Gastroesophageal sphincter (tissue), 4 donors: ENCODE measurements at regions not wholly inside any gene's neighbourhood (a gene's known extent, or its start where the extent isn't known, plus 50 kb on each side); places are given as distances from the start of the nearest gene placed in this dataset.

Source experiments
- ATAC-seq: fragments of 150-250 bp; one replicate; pipeline ENCODE4 v1.9.1; 2016; ENCODE audit warnings: mild to moderate bottlenecking, moderate library complexity
- H3K27ac ChIP-seq, 4 donors: fragments of 200-600 bp; sonication (generic) in 3 of 4; 1 replicate in 3 of 4; 2 replicates in 1 of 4; pipeline ENCODE4 v1.5.1; 2016 to 2019
- H3K27me3 ChIP-seq: fragments of 200-600 bp; sonication (generic); one replicate; pipeline ENCODE4 v1.5.1; 2019
- H3K36me3 ChIP-seq, 2 donors: fragments of 200-600 bp; sonication (generic); one replicate each; pipeline ENCODE4 v1.5.1; 2019; ENCODE audit warnings: control low read depth in 1 of 2
- H3K4me1 ChIP-seq, 3 donors: fragments of 200-600 bp; sonication (generic); 1 replicate in 2 of 3; 2 replicates in 1 of 3; pipeline ENCODE4 v1.5.1; 2016 to 2019; ENCODE audit warnings: control low read depth in 2 of 3
- H3K4me3 ChIP-seq, 2 donors: fragments of 200-600 bp; sonication (generic); one replicate each; pipeline ENCODE4 v1.5.1; 2019; ENCODE audit warnings: mild to moderate bottlenecking in 1 of 2, moderate library complexity in 1 of 2
- H3K9me3 ChIP-seq, 3 donors: fragments of 200-600 bp; sonication (generic); one replicate each; pipeline ENCODE4 v1.5.1; 2017 to 2019; ENCODE audit warnings: control low read depth in 2 of 3
- EP300 ChIP-seq: sonication (generic); formaldehyde crosslinking; IDR thresholded peaks from one replicate; pipeline ENCODE4 v1.6.1; 2017; ENCODE audit warnings: antibody characterized with exemption, mild to moderate bottlenecking
- POLR2A ChIP-seq, 2 donors: fragments of 450-650 bp; IDR thresholded peaks; one replicate each; pipeline ENCODE4 v1.6.1; 2017; ENCODE audit warnings: antibody characterized with exemption in 2 of 2, mild to moderate bottlenecking in 2 of 2, moderate library complexity in 1 of 2
- POLR2AphosphoS5 ChIP-seq: sonication (generic); formaldehyde crosslinking; IDR thresholded peaks from one replicate; pipeline ENCODE4 v1.6.1; 2017; ENCODE audit warnings: antibody characterized with exemption
- WGBS, 2 donors: methylation state at CpG; one replicate each; pipeline ENCODE4 v1.1.5; 2018; ENCODE audit warnings: low coverage in 1 of 2; 5-methylcytosine and 5-hydroxymethylcytosine counted together
- TF ChIP-seq, protein P1 (sequence below), 4 experiments: fragments of 200-600 bp in 2 of 4; fragments of 450-650 bp in 2 of 4; sonication (generic) in 1 of 4; IDR thresholded peaks; one replicate each; pipeline ENCODE4 v1.5.1; 2017 to 2019; ENCODE audit warnings: antibody characterized with exemption in 4 of 4, mild to moderate bottlenecking in 2 of 4, moderate library complexity in 2 of 4

DNA sequence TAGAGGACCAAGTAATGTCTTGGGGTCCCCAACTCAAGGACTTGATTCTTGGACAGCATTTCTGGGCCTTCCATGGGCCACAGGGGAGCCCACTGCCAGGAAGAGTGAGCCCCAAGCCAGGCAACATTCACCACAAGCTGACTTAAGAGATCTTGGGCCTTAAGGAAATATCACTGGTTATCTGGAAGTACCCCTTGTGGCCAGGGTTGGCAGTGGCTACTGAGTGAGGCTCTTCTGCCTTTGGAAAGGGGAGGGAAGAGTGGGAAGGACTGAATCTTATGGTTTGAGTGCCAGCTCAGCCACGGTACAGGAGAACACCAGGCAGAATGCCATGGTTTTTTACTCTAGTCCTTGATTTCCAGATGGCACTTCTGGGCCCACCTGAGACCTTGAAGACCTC, 228.9 kb upstream of the RGS18 start:
- TF ChIP-seq POLR2A (IDR thresholded peaks at IDR 0.05) (no peak), EP300 (no peak), POLR2AphosphoS5 (no peak)
- TF ChIP-seq, protein P1, sequence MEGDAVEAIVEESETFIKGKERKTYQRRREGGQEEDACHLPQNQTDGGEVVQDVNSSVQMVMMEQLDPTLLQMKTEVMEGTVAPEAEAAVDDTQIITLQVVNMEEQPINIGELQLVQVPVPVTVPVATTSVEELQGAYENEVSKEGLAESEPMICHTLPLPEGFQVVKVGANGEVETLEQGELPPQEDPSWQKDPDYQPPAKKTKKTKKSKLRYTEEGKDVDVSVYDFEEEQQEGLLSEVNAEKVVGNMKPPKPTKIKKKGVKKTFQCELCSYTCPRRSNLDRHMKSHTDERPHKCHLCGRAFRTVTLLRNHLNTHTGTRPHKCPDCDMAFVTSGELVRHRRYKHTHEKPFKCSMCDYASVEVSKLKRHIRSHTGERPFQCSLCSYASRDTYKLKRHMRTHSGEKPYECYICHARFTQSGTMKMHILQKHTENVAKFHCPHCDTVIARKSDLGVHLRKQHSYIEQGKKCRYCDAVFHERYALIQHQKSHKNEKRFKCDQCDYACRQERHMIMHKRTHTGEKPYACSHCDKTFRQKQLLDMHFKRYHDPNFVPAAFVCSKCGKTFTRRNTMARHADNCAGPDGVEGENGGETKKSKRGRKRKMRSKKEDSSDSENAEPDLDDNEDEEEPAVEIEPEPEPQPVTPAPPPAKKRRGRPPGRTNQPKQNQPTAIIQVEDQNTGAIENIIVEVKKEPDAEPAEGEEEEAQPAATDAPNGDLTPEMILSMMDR (IDR thresholded peaks at IDR 0.05), result no peak
- WGBS, 2 donors, result no CpG with 5 or more reads among the region's 1 CpG
- peaks cover 0 to 6% (median 0%) of the 10 kb centered on the region in 3 donors for H3K9me3 ChIP-seq
- H3K27ac ChIP-seq, result no peak overlapping the region
- no peaks in the 10 kb centered on the region for H3K27me3 ChIP-seq
- no peak for ATAC-seq
- H3K36me3 ChIP-seq, result no peaks in the 10 kb centered on the region
- H3K4me1 ChIP-seq, result no peaks in the 10 kb centered on the region
- H3K4me3 ChIP-seq, result no peak overlapping the region

DNA sequence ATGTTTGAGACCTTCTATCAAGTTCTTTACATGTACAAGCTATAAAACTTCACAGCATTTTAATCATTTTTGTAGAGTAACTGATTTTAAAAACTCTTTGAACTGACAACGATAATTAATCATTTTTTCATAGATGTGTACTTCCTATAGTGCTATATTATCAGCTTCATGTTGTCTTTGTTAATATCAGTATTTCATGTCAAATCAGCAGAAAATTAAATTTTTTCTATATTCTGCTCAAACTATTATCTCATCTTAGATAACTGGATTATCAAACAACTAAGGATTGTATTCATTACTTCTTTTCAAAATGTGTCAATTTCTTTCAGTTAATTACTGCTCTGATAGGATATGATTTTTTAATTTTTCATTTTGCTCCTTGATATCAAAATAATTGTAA, 214.6 kb upstream of the RGS18 start:
- Histone ChIP-seq H3K9me3 (no peaks in the 10 kb centered on the region), H3K4me1 (no peaks in the 10 kb centered on the region), H3K27ac (no peak overlapping the region), H3K27me3 (no peaks in the 10 kb centered on the region), H3K4me3 (no peak overlapping the region), H3K36me3 (no peaks in the 10 kb centered on the region)
- 89 to 100% methylated on average over 1 of the region's 1 CpG for WGBS, 2 donors
- TF ChIP-seq, protein P1 (IDR thresholded peaks at IDR 0.05), result no peak
- no peak for TF ChIP-seq EP300
- TF ChIP-seq POLR2AphosphoS5, result no peak
- TF ChIP-seq POLR2A (IDR thresholded peaks at IDR 0.05), result no peak
- no peak for ATAC-seq

DNA sequence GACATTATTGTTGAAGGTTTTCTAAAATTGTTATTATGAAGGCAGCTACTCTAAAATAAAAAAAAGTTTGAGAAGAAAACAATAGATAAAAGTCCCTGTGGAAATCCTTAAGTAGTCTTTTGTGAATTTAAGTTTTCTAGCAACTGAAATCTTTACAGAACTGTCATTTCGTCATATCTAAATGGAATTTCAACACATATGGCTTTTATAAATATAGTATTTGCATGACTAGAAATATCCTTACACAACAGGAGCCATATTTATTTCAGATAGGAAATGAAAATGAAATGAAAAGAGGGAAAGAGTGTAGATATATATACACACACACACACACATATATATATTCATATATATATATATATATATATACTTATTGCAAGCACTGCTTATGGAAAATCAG, 204.7 kb upstream of the RGS18 start:
- no peak for ATAC-seq
- no peaks in the 10 kb centered on the region for H3K36me3 ChIP-seq
- H3K4me1 ChIP-seq, result no peaks in the 10 kb centered on the region
- H3K27me3 ChIP-seq, result no peaks in the 10 kb centered on the region
- H3K4me3 ChIP-seq, result no peak overlapping the region
- no peak overlapping the region for H3K27ac ChIP-seq
- 68 to 73% methylated on average over 1 of the region's 1 CpG for WGBS, 2 donors
- no peaks in the 10 kb centered on the region for H3K9me3 ChIP-seq
- TF ChIP-seq, protein P1 (IDR thresholded peaks at IDR 0.05), result no peak
- TF ChIP-seq EP300 (no peak), POLR2AphosphoS5 (no peak), POLR2A (IDR thresholded peaks at IDR 0.05) (no peak)

DNA sequence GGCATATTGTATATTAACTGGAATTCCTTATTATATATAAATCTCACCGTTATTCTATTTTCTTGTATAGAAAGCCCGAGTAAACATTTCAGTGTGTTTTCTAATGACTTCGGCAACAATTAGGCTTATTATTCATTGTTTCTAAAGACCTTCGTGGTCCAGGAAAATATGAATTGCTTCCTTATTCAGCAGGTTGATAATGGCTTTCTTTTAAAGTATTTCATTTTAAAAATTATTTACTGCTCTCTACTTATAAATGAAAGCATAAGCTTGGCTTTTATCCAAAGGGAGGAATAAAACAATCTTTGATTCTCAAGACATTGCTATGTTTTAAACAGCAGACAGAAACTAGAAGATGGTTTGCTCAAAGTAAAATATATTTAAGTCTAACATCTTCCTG, 198.4 kb upstream of the RGS18 start:
- ATAC-seq, result no peak
- H3K27me3 ChIP-seq, result no peaks in the 10 kb centered on the region
- TF ChIP-seq POLR2A (IDR thresholded peaks at IDR 0.05) (no peak), EP300 (no peak), POLR2AphosphoS5 (no peak)
- TF ChIP-seq, protein P1 (IDR thresholded peaks at IDR 0.05), result no peak
- no peaks in the 10 kb centered on the region for H3K4me1 ChIP-seq
- H3K36me3 ChIP-seq, result no peaks in the 10 kb centered on the region
- 62 to 82% methylated on average over 4 of the region's 4 CpGs for WGBS, 2 donors
- H3K4me3 ChIP-seq, result no peak overlapping the region
- H3K27ac ChIP-seq, result no peak overlapping the region
- no peaks in the 10 kb centered on the region for H3K9me3 ChIP-seq

DNA sequence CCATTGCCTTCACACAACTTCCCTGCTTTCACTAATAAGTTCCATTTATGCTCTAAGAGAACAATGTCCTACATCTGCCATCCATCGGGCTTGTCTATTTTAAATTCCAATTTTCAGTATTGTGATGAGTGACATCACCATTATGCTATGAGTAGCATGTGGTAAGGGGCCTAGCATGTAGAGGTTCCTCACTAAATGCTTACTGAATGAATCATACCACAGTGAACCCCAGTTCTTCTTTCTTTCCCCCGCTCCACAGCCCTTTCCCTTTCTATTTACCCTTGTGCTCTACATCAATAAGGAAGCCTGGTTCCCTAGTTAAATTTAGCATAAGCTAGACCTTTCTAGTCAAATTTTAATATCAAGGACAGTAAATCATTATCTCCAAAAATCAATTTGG, 195.0 kb upstream of the RGS18 start:
- no peak for ATAC-seq
- H3K4me3 ChIP-seq, result no peak overlapping the region
- no peaks in the 10 kb centered on the region for H3K36me3 ChIP-seq
- no peaks in the 10 kb centered on the region for H3K4me1 ChIP-seq
- WGBS, 2 donors, result 74 to 100% methylated on average over 1 to 2 of the region's 2 CpGs
- no peaks in the 10 kb centered on the region for H3K9me3 ChIP-seq
- TF ChIP-seq EP300 (no peak), POLR2AphosphoS5 (no peak), POLR2A (IDR thresholded peaks at IDR 0.05) (no peak)
- TF ChIP-seq, protein P1 (IDR thresholded peaks at IDR 0.05), result no peak
- no peaks in the 10 kb centered on the region for H3K27me3 ChIP-seq
- H3K27ac ChIP-seq, result no peak overlapping the region
